NCI-H187 (cell line): ENCODE measurements at regions not wholly inside any gene's neighbourhood (a gene's known extent, or its start where the extent isn't known, plus 50 kb on each side); places are given as distances from the start of the nearest gene placed in this dataset.
"Not testable (repeated sequence)": the region's sequence is repeated elsewhere in the genome, so short reads cannot be mapped to it uniquely, and the experiment has no call there.

Experiments
- DNase-seq, 2 experiments: peaks; one replicate each; lab custom pipeline; 2025; lab: John Stamatoyannopoulos, UW

DNA sequence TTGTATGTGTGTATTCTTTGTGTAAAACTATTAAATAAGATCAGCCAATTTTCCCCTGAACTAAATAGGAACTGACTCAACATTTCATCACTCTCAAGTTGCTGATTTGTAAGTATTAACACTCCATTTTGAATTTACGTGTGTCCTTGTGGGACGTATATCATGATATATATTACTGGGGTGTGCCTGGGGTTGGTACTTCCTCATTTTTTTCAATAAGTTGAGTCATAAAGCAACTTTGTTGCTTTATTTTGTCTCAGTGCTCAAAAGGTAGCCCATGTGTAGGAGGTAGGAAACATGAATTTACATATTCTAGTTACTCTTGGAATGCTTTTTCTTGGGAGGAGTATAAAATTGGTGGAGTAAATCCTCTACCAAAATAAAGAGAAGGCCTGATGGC lies 193.9 kb upstream of the RAG2 start:
- DNase-seq, result no peak

- DNase-seq, result no peak
Observed at GRCh38 chr11:36790526-36790925, 192.5 kb upstream of the RAG2 start.

- no peak for DNase-seq
Observed at GRCh38 chr11:36783808-36784207, 185.8 kb upstream of the RAG2 start.

GRCh38 chr11:36779791-36780190 lies 181.8 kb upstream of the RAG2 start:
- no peak for DNase-seq

DNA sequence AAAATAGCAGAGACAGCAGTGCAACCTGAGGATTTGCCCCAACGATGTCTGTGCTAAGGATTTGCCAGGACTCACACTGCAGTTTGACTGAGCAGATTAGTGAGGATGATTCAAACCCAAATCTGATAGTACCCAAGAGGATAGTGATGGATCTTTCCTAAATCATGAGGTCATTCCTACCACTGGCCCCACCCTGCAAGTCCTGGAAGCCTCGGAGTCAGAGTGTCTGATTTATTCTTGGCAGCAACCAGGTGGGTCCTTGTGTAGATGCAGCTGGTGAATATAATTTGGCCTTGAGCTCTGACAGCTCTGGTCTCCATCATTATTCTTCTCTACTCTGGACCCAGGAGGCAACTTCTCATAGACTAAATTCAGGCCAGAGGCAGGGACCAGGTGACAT lies 179.3 kb upstream of the RAG2 start:
- no peak for DNase-seq

- no peak for DNase-seq
Observed at GRCh38 chr11:36775756-36776155, 177.7 kb upstream of the RAG2 start.

DNA sequence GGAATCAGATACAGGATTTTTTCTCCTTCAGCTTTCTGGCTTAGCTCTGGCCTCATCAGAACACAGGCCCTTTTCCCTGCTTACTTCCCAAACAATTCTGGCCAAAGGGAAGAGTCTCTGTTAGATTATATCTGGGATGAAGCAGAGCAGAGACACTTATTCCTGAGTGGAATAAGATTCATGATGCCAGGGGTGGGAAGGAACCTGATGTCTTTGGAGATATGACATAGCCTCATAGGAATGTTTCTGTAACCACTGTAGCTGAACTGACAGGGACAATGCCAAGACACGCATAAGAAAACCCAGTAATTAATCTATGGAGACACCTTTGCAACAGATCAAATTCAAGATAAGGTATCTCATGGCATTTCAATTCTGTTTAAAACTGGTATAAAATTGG lies 177.1 kb upstream of the RAG2 start:
- no peak for DNase-seq

DNA sequence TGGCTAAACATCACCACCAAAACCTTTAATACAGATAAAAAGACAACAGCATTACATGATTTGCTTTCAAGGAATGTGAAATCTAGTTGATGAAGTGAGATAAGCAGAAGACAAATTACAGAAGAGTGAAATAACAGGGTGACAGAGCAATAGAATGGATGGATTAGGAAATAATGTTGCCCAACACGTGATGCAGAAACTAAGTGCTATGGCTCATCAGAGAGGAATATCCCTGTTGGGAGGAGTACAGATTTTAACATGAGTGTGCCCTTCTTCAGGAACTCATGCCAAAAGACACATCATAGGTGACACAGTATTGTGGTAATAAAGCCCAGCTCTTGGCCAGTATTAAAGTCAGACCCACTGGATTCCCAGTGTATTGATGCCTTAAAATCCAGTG lies 176.6 kb upstream of the RAG2 start:
- DNase-seq, result no peak

- DNase-seq, result no peak
Observed at GRCh38 chr11:36763187-36763586, 165.2 kb upstream of the RAG2 start.

GRCh38 chr11:36757075-36757474 lies 159.0 kb upstream of the RAG2 start:
- DNase-seq, result no peak

DNA sequence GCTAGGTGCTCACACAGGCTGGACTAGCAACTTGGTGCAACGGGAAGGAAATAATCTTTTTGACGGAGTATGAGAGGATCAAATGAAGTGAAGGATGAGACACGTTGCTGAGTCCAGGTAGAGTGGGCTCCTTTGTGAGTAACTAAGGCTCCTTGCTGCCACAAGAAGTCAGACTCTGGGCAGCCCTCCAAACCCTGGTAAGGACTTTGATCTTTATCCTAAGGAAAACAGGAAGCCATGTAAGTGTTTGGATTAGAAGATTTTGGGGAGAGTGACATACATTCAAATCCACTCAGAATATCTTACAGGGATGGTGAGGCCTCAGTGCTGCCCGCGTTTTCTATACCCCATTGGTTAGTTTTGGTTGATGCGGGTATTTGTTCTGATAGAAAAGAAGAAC lies 155.9 kb upstream of the RAG2 start:
- no peak for DNase-seq

- no peak for DNase-seq
Observed at GRCh38 chr11:36751996-36752395, 154.0 kb upstream of the RAG2 start.

DNA sequence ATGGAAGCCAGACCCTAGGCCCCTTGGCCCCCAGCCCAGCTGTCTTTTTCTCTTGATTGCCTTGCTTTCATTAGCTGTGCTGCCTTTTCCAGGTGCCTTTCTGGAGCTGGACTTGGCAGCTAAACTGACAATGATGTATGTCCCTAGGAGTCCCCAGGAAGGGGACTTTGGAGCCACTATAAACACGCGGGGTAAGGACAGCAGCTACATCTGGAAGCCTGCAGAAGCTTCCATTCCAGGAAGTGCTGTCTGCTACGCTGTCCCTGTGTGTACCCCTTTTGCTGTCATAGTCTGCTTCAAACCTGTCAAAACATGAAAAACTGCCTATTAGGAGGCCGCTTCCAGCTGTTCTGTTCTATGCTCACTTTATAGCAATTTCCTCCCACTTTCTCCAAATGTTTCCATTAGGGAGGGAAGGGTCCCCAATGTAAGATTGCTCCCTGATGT lies 153.3 kb upstream of the RAG2 start:
- DNase-seq, result no peak

DNA sequence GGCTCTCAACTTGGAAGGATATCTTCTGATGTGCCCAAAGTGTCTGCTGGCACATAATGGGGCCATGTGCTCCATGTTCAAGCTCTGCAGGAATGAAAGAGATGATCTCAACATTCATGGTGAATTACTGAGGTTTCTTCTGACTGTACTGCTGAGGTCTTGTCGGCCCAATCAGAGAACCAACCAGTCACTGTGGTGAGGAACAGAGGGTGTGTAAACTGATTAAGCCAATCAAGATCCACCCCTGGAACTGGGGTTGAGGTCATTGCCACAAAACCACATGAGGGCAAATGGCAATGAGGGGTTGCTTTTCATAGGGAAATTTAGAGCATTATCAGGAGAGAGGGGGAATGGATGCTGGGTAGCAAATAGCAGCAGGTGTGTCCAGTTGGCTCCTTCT lies 152.3 kb upstream of the RAG2 start:
- no peak for DNase-seq

- no peak for DNase-seq
Observed at GRCh38 chr11:36748836-36749235, 150.8 kb upstream of the RAG2 start.

DNA sequence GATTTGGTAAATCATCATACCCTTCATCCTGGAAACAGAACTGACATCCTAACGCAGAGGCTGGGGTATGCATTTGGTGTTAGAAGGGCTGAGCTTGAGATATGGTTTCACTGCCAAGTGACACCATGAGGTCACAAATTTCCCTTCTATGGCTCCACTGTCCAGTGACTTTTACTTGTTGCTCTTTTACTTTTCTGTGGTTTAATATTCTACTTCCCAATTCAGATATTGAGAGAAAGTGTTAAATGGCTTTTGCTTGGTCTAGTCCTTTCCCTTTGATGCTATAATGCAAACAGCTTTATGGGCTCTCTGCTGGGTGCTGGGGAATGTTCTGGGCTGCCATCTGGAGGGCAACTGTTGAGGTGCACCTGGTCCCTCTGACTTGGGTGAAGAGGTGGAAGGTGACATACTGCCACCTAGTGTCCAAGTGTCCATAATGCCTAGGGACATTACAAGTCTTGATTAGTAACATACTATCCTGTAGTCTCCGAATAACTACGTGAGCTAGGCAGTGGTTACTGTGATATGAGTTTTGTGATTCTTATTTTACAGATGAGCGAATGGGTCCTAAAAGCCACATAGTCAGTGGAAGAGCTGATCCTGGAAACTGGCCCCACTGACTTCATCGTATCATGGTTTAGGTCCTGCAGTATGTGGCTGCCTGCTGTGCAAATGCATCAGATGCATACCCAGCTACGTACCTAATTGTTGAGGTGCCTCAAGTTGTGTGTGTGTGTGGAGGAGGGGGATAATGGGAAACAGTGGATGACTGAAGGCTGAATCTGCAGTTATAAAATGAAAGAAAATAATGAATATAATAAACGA lies 149.1 kb upstream of the RAG2 start:
- DNase-seq, result peak; percentile 82 to 92

- peak; percentile 29 for DNase-seq
Observed at GRCh38 chr11:36744375-36745168, 146.5 kb upstream of the RAG2 start.

DNA sequence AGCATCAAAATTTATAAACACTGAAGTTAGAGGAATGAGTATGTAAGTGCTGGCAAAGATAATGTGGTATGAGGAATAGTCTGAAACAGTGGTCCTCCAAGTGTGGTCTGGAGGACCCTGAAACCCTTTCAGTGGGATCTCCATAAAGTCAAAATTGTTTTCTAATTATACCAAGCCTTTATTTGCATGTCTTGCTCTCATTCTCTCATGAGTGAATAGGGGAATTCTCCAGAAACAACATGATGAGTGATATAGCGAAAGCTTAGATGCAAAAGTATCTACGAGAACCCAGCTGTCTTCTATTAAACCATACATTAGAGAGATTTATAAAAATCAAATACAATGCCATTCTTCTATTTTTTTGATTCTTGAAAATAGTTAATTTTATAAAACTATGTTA lies 145.0 kb upstream of the RAG2 start:
- DNase-seq, result no peak

GRCh38 chr11:36741515-36741914 lies 143.5 kb upstream of the RAG2 start:
- DNase-seq, result no peak

- no peak for DNase-seq
Observed at GRCh38 chr11:36738292-36738861, 140.3 kb upstream of the RAG2 start.

DNA sequence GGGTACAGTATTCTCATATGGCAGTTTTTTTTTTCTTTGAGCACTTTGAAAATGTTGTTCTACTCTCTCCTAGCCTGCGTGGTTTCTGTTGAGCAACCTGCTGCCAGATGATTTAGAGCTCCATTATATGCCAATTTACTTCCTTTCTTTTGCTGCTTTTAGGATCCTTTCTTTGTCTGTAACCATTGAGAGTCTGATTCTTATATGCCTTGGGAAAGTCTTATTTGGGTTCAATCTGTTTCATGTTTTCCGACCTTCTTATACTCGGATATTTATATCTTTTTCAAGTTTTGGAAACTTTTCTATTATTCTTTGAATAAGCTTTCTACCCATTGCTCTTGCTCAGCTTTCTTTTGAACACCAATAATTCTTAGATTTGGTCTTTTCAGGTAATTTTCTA lies 138.1 kb upstream of the RAG2 start:
- DNase-seq, result no peak

DNA sequence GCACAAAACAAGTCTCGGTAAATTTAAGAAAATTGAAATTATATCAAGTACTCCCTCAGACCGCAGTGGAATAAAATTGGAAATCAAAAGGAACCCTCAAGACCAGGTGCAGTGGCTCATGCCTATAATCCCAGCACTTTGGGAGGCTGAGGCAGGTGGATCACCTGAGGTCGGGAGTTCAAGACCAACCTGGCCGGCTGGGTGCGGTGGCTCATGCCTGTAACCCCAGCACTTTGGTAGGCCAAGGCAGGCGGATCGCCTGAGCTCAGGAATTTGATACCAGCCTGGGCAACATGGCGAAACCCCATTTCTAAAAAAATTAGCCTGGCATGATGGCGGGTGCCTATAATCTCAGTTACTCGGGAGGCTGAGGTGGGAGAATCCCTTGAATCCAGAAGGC lies 135.7 kb upstream of the RAG2 start:
- DNase-seq, result not testable (repeated sequence)

DNA sequence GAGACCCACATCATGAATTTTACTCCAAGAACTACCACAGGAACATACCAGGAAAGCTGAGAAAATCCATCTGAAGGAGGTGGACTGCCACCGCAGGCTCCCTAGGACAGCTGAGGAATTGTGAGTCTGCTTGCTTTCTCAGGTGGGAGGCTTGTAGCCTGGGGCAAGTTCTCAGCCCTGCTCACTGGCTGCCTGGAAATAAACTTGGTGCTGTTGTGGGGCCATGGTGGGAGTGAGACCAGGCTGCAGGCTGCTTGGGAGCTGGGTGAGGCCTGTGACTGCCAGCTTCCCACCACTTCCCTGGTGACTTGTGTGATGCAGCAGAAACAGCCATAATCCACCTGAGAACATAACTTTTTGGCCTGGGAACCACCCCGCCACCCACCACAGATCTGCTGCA lies 132.7 kb upstream of the RAG2 start:
- no peak for DNase-seq
